OCI-LY3 (cell line): ENCODE measurements at regions not wholly inside any gene's neighbourhood (a gene's known extent, or its start where the extent isn't known, plus 50 kb on each side); places are given as distances from the start of the nearest gene placed in this dataset.

ENCODE experiments used
- H2AFZ ChIP-seq: fragments of 200-600, 300-600 bp; shearing (Covaris generic); 2 replicates; pipeline ENCODE4 v1.6.0; 2014; ENCODE audit warnings: antibody characterized with exemption, low read depth, low read length
- H3K27ac ChIP-seq: fragments of 200-600, 300-600 bp; sonication (generic); 2 replicates; pipeline ENCODE4 v1.5.1; 2014; ENCODE audit warnings: mild to moderate bottlenecking, low read length, moderate library complexity, mixed read lengths
- H3K27me3 ChIP-seq: fragments of 200-600, 300-600 bp; sonication (generic); 2 replicates; pipeline ENCODE4 v1.6.1; 2014; ENCODE audit warnings: low read depth, low read length, mixed read lengths
- H3K36me3 ChIP-seq: fragments of 200-600, 300-600 bp; sonication (generic); replicated peaks from 2 replicates; pipeline ENCODE3; 2014; ENCODE audit warnings: low read depth, low read length, mixed read lengths
- H3K4me1 ChIP-seq: fragments of 300-600, 200-600 bp; sonication (generic); 2 replicates; pipeline ENCODE4 v1.6.1; 2014; ENCODE audit warnings: low read length, mixed read lengths
- H3K4me2 ChIP-seq: fragments of 200-600, 300-600 bp; sonication (generic); 2 replicates; pipeline ENCODE4 v1.6.1; 2014; ENCODE audit warnings: low read length, mixed read lengths
- H3K4me3 ChIP-seq: fragments of 300-600, 200-600 bp; sonication (generic); 2 replicates; pipeline ENCODE4 v1.5.1; 2014; ENCODE audit warnings: antibody characterized with exemption, mild to moderate bottlenecking, low read length, moderate library complexity
- H3K79me2 ChIP-seq: fragments of 300-600, 200-600 bp; shearing (Covaris generic); 2 replicates; pipeline ENCODE4 v1.6.1; 2014; ENCODE audit warnings: mild to moderate bottlenecking, low read length, mixed read lengths
- H3K9ac ChIP-seq: fragments of 300-600, 200-600 bp; shearing (Covaris generic); 2 replicates; pipeline ENCODE4 v1.6.0; 2014; ENCODE audit warnings: mild to moderate bottlenecking, low read length, moderate library complexity
- H3K9me3 ChIP-seq: fragments of 200-600, 300-600 bp; shearing (Covaris generic); 2 replicates; pipeline ENCODE4 v1.6.1; 2014; ENCODE audit warnings: low read length, mixed read lengths; ENCODE audit not compliant: insufficient read depth
- H4K20me1 ChIP-seq: fragments of 200-600, 300-600 bp; sonication (generic); 2 replicates; pipeline ENCODE4 v1.6.1; 2016; ENCODE audit warnings: low read length, mixed read lengths; ENCODE audit not compliant: insufficient read depth
- EZH2phosphoT487 ChIP-seq: fragments of 200-600 bp; shearing (Covaris generic); IDR thresholded peaks from 2 replicates; pipeline ENCODE4 v1.6.1; 2018; ENCODE audit warnings: antibody characterized with exemption, mixed run types, low read depth
- TF ChIP-seq, protein P1 (sequence below): fragments of 200-600, 300-600 bp; sonication (generic); IDR thresholded peaks from 2 replicates; pipeline ENCODE4 v1.5.1; 2014; ENCODE audit warnings: antibody characterized with exemption, low read length, low read depth

DNA sequence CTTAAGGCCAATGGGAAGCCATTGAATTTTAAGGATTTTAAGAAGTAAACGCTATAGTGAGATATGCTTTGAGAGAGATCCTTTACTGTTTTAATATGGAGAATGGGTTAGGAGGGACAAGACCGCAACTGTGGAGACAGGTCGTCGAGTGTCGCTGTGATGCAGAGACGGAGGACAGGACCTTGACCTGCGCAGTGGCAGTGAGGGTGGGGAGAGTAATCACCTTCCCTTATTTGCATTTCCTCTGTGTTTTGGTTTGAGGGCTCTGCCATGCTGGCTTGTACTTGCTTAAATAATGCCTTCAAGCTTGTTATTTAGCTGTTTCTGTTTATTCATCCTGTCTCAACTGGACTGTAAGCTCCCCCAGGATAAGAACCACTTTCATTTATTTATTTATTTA is 345.0 kb downstream of the FBXW7 start:
- no peaks in the 10 kb centered on the region for H3K36me3 ChIP-seq
- no peak overlapping the region for H3K27ac ChIP-seq
- H2AFZ ChIP-seq = no peak overlapping the region
- H3K27me3 ChIP-seq = no peaks in the 10 kb centered on the region
- H3K4me2 ChIP-seq = no peak overlapping the region
- no peak overlapping the region for H3K4me3 ChIP-seq
- H4K20me1 ChIP-seq = no peaks in the 10 kb centered on the region
- H3K9me3 ChIP-seq = no peaks in the 10 kb centered on the region
- no peaks in the 10 kb centered on the region for H3K79me2 ChIP-seq
- no peak overlapping the region for H3K9ac ChIP-seq
- peaks cover 19% of the 10 kb centered on the region for H3K4me1 ChIP-seq
- no peak for TF ChIP-seq EZH2phosphoT487
- TF ChIP-seq, protein P1, sequence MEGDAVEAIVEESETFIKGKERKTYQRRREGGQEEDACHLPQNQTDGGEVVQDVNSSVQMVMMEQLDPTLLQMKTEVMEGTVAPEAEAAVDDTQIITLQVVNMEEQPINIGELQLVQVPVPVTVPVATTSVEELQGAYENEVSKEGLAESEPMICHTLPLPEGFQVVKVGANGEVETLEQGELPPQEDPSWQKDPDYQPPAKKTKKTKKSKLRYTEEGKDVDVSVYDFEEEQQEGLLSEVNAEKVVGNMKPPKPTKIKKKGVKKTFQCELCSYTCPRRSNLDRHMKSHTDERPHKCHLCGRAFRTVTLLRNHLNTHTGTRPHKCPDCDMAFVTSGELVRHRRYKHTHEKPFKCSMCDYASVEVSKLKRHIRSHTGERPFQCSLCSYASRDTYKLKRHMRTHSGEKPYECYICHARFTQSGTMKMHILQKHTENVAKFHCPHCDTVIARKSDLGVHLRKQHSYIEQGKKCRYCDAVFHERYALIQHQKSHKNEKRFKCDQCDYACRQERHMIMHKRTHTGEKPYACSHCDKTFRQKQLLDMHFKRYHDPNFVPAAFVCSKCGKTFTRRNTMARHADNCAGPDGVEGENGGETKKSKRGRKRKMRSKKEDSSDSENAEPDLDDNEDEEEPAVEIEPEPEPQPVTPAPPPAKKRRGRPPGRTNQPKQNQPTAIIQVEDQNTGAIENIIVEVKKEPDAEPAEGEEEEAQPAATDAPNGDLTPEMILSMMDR = no peak

DNA sequence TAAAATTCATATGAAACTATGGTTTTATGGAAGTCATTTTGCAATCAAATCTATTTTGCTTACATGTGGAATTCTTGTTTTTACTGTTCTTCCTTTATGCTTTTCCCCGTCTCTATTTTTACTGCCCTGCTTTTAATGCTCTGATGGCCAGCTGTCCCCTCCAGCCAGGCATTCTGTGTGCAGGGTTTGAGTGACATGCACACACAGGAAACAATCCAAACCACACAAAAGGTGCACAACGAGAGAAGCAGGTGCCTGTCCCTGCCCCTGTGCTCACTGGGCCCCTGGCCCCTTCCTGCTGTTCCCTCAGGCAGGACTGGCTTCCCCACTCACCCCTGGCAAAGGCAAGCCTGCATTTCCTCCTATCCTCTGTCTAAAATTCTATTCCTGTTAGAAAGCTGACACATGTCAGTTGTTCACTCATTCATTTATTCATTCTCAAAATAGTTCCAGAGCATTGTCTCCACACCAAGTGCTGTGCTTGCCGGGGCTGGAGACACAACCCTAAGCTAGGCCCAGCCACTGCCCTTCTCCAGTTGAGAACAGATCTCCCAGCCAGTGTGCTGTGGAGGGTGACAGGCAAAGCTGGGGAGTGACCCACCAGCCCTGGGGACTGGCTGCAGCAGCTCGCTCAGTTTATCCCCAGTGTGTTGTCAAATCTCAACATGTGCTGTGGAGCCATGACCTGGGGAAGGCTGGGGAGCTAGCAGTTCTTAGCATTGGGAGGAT is 346.3 kb downstream of the FBXW7 start:
- Histone ChIP-seq H4K20me1 (no peaks in the 10 kb centered on the region), H3K4me3 (no peak overlapping the region), H3K27ac (no peak overlapping the region), H3K9me3 (no peaks in the 10 kb centered on the region), H3K36me3 (no peaks in the 10 kb centered on the region), H3K4me1 (peaks cover 19% of the 10 kb centered on the region), H2AFZ (no peak overlapping the region), H3K4me2 (peak overlapping the region; percentile 36), H3K27me3 (no peaks in the 10 kb centered on the region), H3K9ac (no peak overlapping the region), H3K79me2 (no peaks in the 10 kb centered on the region)
- TF ChIP-seq, protein P1 = no peak
- TF ChIP-seq EZH2phosphoT487 = no peak

DNA sequence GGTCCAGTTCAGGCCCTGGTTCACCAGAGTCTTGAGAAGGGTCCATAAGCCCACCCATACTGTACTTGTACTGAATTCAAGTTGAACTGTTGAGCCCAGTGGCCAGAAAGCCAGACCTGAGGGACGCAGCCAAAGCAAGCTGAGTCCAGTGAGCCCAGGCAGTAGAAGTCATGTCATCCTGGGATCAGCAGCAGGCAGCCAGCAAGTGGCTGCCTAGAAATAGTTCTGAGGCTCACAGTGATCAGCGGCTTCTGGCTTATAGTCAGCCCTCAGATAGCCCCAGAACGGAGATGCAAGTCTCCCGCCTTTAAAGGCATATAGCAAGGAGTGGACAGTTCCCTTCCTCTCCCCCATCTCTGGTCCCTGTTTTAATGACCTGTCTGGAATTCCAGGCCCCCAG is 347.1 kb downstream of the FBXW7 start:
- no peaks in the 10 kb centered on the region for H3K9me3 ChIP-seq
- TF ChIP-seq, protein P1 = no peak
- no peak for TF ChIP-seq EZH2phosphoT487

DNA sequence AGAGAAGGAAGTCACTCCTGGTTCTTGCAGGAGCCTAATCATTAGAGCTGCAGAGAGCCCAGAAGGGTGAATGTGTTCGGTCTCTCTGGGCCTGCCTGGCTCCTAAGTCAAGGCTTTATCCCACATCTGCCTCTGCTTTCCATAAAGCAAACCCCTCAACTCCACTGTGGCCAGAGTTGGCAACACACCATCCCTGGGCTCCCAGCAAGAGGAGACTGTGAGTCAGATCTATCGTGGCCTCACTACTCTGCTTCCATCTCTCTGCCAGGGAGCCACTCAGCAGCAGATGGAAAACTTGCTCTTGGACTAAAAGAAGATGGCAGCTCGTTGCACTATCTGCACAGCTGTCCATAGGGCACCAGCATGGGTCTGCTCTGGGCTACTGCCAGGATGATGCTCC is 348.2 kb downstream of the FBXW7 start:
- no peaks in the 10 kb centered on the region for H4K20me1 ChIP-seq
- H3K27me3 ChIP-seq = no peaks in the 10 kb centered on the region
- no peak overlapping the region for H2AFZ ChIP-seq
- H3K27ac ChIP-seq = no peak overlapping the region
- H3K9me3 ChIP-seq = no peaks in the 10 kb centered on the region
- TF ChIP-seq, protein P1 = no peak
- no peak for TF ChIP-seq EZH2phosphoT487
- H3K4me2 ChIP-seq = no peak overlapping the region
- no peak overlapping the region for H3K4me3 ChIP-seq
- no peaks in the 10 kb centered on the region for H3K79me2 ChIP-seq
- no peak overlapping the region for H3K9ac ChIP-seq
- peaks cover 3% of the 10 kb centered on the region for H3K36me3 ChIP-seq
- H3K4me1 ChIP-seq = peaks cover 36% of the 10 kb centered on the region

More for the DNA sequence above, 347.1 kb downstream of the FBXW7 start:
- H3K9ac ChIP-seq = no peak overlapping the region
- peaks cover 3% of the 10 kb centered on the region for H3K36me3 ChIP-seq
- H3K4me1 ChIP-seq = peaks cover 25% of the 10 kb centered on the region
- H2AFZ ChIP-seq = no peak overlapping the region
- H3K4me3 ChIP-seq = no peak overlapping the region
- H3K27ac ChIP-seq = no peak overlapping the region
- H4K20me1 ChIP-seq = no peaks in the 10 kb centered on the region
- no peaks in the 10 kb centered on the region for H3K79me2 ChIP-seq
- H3K27me3 ChIP-seq = no peaks in the 10 kb centered on the region
- H3K4me2 ChIP-seq = peak overlapping the region; percentile 36
